ENCODE measurements at regions not wholly inside any gene's neighbourhood (a gene's known extent, or its start where the extent isn't known, plus 50 kb on each side); places are given as distances from the start of the nearest gene placed in this dataset.
A peak's percentile ranks its signal among the peaks of the same experiment; 100 is the strongest.

- Histone ChIP-seq H3K36me3 (no peaks in the 10 kb centered on the region), H3K9me3 (no peaks in the 10 kb centered on the region), H3K4me1 (peaks cover 0 to 10% (median 0%) of the 10 kb centered on the region in 6 donors), H3K27ac (peak overlapping the region in 3 of 8 donors; percentile 69 to 77 (median 71)), H3K27me3 (replicated peaks in 1 of 7) (no peaks in the 10 kb centered on the region), H3K4me3 (no peak overlapping the region)
- TF ChIP-seq POLR2AphosphoS5 (IDR thresholded peaks at IDR 0.05) = no peak
- TF ChIP-seq CTCF (IDR thresholded peaks at IDR 0.05 in 8 of 11, conservative IDR thresholded peaks at IDR 0.05 in 3 of 11) = no peak
- TF ChIP-seq POLR2A (IDR thresholded peaks at IDR 0.05) = no peak
- WGBS, 5 donors = 60 to 79% (median 68%) methylated on average over 6 of the region's 6 CpGs
- no peak for DNase-seq
- intact Hi-C loops (cut with DNase I; ENCODE audit: low total_unique reads) = no loop called here
Measured at GRCh38 chr13:34883396-34883795, 58.7 kb upstream of the NBEA start.

DNA sequence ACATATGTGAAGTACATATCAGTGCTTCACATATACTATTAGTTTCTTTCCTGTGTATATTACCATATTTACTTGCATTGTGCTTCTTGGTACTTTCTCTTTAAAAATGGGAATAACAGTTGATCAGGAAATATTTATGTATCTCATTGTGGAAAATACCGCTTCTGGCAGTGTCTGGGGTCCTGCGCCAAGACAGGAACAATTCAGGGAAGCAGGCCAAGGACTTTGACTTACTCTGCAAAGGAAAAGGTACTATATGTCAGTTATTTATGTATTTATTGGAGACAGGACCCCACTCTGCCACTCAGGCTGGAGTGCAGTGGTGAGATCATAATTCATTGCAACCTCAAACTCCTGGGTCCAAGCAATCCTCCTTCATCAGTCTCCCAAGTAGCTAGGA is 57.7 kb upstream of the NBEA start:
- WGBS, 5 donors = 25 to 63% (median 57%) methylated on average over 2 of the region's 2 CpGs
- no peak for DNase-seq
- Histone ChIP-seq H3K36me3 (no peaks in the 10 kb centered on the region), H3K27ac (peak overlapping the region in 3 of 8 donors; percentile 69 to 77 (median 71)), H3K9me3 (no peaks in the 10 kb centered on the region), H3K4me1 (peaks cover 0 to 10% (median 0%) of the 10 kb centered on the region in 6 donors), H3K4me3 (no peak overlapping the region), H3K27me3 (replicated peaks in 1 of 7) (no peaks in the 10 kb centered on the region)
- intact Hi-C loops (cut with DNase I; ENCODE audit: low total_unique reads) = no loop called here
- TF ChIP-seq POLR2AphosphoS5 (IDR thresholded peaks at IDR 0.05) = no peak
- no peak for TF ChIP-seq CTCF (IDR thresholded peaks at IDR 0.05 in 8 of 11, conservative IDR thresholded peaks at IDR 0.05 in 3 of 11)
- TF ChIP-seq POLR2A (IDR thresholded peaks at IDR 0.05) = no peak

DNA sequence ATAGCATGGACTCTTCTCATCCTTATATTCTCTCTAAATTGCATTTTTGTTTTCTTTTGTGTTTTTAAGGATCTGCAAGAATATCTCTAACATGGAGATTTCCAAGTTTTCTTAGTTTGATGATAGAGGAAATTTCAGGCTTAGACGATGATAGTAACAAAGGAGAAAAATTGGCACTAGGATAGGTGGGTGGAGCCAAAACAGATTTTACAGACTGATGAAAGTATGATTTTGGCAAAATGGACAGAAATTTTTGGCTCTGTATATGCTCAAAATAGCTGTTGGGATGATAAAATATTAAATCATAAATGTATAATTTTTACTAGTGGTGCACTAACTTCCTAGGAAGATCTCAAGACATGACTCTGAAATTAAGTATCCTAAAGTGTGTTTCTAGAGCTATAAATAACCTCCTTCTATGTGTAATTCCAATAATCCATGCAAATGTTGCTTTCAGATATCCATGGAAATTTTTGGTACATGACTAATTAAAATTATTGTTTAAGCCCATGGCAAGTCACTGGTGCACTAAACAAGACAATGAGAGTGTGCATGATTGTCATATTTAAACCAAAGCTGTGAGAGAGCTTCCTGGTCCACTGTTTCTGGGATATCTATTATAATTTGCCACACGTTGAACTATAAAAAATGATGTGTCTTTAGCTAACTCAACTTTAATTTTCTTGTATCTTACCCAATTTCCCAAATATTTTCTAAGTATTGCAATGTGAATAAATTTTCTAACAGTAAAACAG is 55.8 kb upstream of the NBEA start:
- H3K27me3 ChIP-seq (replicated peaks in 1 of 7) = no peaks in the 10 kb centered on the region
- WGBS, 5 donors = 40 to 67% (median 53%) methylated on average over 2 of the region's 2 CpGs
- peak overlapping the region in 2 of 8 donors; percentile 9 to 35 for H3K27ac ChIP-seq
- no peaks in the 10 kb centered on the region for H3K36me3 ChIP-seq
- no peak overlapping the region for H3K4me3 ChIP-seq
- intact Hi-C loops (cut with DNase I; ENCODE audit: low total_unique reads) = no loop called here
- no peak for DNase-seq
- no peaks in the 10 kb centered on the region for H3K9me3 ChIP-seq
- H3K4me1 ChIP-seq = peaks cover 0 to 10% (median 0%) of the 10 kb centered on the region in 6 donors
- TF ChIP-seq CTCF (IDR thresholded peaks at IDR 0.05 in 8 of 11, conservative IDR thresholded peaks at IDR 0.05 in 3 of 11) (no peak), POLR2AphosphoS5 (IDR thresholded peaks at IDR 0.05) (no peak), POLR2A (IDR thresholded peaks at IDR 0.05) (no peak)

DNA sequence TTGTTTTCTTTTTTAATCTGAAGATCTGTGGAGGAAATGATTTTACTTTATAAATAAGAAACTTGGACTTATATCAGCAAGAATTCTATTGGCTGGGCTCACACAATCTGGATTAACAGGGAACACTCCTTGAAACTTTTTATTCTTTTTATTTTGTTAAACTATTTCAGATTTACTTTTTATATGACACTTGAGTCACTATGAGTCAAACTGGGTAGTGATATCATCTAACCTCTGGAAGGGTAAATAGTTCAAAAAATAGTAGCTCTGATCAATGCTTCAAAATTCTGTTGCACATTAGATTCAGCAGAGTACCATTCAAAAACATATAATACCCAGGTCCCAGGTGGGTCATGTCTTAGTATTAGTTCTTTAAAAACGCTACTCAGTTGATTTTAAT is 55.1 kb upstream of the NBEA start:
- TF ChIP-seq POLR2A (IDR thresholded peaks at IDR 0.05) (no peak), POLR2AphosphoS5 (IDR thresholded peaks at IDR 0.05) (no peak), CTCF (IDR thresholded peaks at IDR 0.05 in 8 of 11, conservative IDR thresholded peaks at IDR 0.05 in 3 of 11) (no peak)
- Histone ChIP-seq H3K4me3 (no peak overlapping the region), H3K9me3 (no peaks in the 10 kb centered on the region), H3K36me3 (no peaks in the 10 kb centered on the region), H3K27ac (peak overlapping the region in 2 of 8 donors; percentile 9 to 35), H3K4me1 (peaks cover 0 to 10% (median 0%) of the 10 kb centered on the region in 6 donors), H3K27me3 (replicated peaks in 1 of 7) (no peaks in the 10 kb centered on the region)
- DNase-seq = no peak
- WGBS, 5 donors = 60 to 82% (median 76%) methylated on average over 1 of the region's 1 CpG
- intact Hi-C loops (cut with DNase I; ENCODE audit: low total_unique reads) = no loop called here

Measured in spleen (tissue), 11 donors.